Keratinocyte (primary cell): ENCODE measurements at regions not wholly inside any gene's neighbourhood (a gene's known extent, or its start where the extent isn't known, plus 50 kb on each side); places are given as distances from the start of the nearest gene placed in this dataset.

Experiments
- DNase-seq: peaks from one replicate; pipeline ENCODE4 v3.0.0-alpha.2; 2011; ENCODE audit warnings: low read depth, missing footprints, low spot score
- FAIRE-seq: peaks from 2 replicates; lab custom pipeline; 2011; peaks lifted over from hg19 to GRCh38; lab: Jason Lieb, UNC
- H2AFZ ChIP-seq: 2 replicates; pipeline ENCODE4 v1.6.0; 2012; ENCODE audit warnings: low read length, control low read depth, inconsistent platforms; ENCODE audit not compliant: control insufficient read depth
- H3K27ac ChIP-seq: 2 replicates; pipeline ENCODE4 v1.5.1; 2011; ENCODE audit warnings: low read length; ENCODE audit not compliant: control insufficient read depth, insufficient read depth
- H3K27me3 ChIP-seq: 3 replicates; pipeline ENCODE4 v1.6.0; 2011; ENCODE audit warnings: low read length; ENCODE audit not compliant: control insufficient read depth, insufficient read depth; ENCODE audit errors: extremely low read depth
- H3K36me3 ChIP-seq, 2 experiments: 2 replicates in 1 of 2; 3 replicates in 1 of 2; pipeline ENCODE4 v1.5.1; 2011; ENCODE audit warnings: low read length in 2 of 2, mild to moderate bottlenecking in 1 of 2; ENCODE audit not compliant: control insufficient read depth in 2 of 2, insufficient read depth in 2 of 2; ENCODE audit errors: extremely low read depth in 1 of 2
- H3K4me1 ChIP-seq: 3 replicates; pipeline ENCODE4 v1.5.1; 2011; ENCODE audit warnings: low read length; ENCODE audit not compliant: control insufficient read depth, insufficient read depth; ENCODE audit errors: extremely low read depth
- H3K4me2 ChIP-seq: 3 replicates; pipeline ENCODE4 v1.6.0; 2011; ENCODE audit warnings: low read depth, low read length; ENCODE audit not compliant: control insufficient read depth, insufficient read depth; ENCODE audit errors: extremely low read depth
- H3K4me3 ChIP-seq, 3 experiments: fragments of 200-600 bp in 1 of 3; sonication (generic) in 1 of 3; 2 replicates in 2 of 3; 3 replicates in 1 of 3; pipeline ENCODE4 v1.5.1; 2011 to 2016; ENCODE audit warnings: low read length in 3 of 3, mild to moderate bottlenecking in 3 of 3, control low read depth in 2 of 3, inconsistent platforms in 1 of 3, low read depth in 1 of 3, mixed read lengths in 1 of 3, mixed run types in 1 of 3, moderate library complexity in 1 of 3; ENCODE audit not compliant: control insufficient read depth in 2 of 3, insufficient read depth in 2 of 3; ENCODE audit errors: extremely low read depth in 1 of 3
- H3K79me2 ChIP-seq: 2 replicates; pipeline ENCODE4 v1.6.0; 2012; ENCODE audit warnings: low read length; ENCODE audit not compliant: control insufficient read depth, insufficient read depth
- H3K9ac ChIP-seq: 3 replicates; pipeline ENCODE4 v1.6.0; 2011; ENCODE audit warnings: low read length; ENCODE audit not compliant: control insufficient read depth, insufficient read depth; ENCODE audit errors: extremely low read depth
- H3K9me1 ChIP-seq: 3 replicates; pipeline ENCODE4 v1.6.0; 2011; ENCODE audit warnings: low read length; ENCODE audit not compliant: control insufficient read depth, insufficient read depth; ENCODE audit errors: extremely low read depth
- H3K9me3 ChIP-seq: 2 replicates; pipeline ENCODE4 v1.5.1; 2012; ENCODE audit warnings: low read depth, low read length; ENCODE audit not compliant: control insufficient read depth
- H4K20me1 ChIP-seq: 3 replicates; pipeline ENCODE4 v1.6.0; 2011; ENCODE audit warnings: low read length; ENCODE audit not compliant: control insufficient read depth, insufficient read depth; ENCODE audit errors: extremely low read depth
- EZH2 ChIP-seq: IDR thresholded peaks from one replicate; pipeline ENCODE4 v1.6.1; 2012; ENCODE audit warnings: inconsistent platforms, mild to moderate bottlenecking, low read length, moderate library complexity
- dilution Hi-C: fragments of 300-500 bp; cut with MboI; formaldehyde crosslinking; loops from one replicate; pipeline ENCODE4 v1.7.0; 2020; ENCODE audit warnings: low sequenced_read_pairs; ENCODE audit not compliant: extremely low pct_ligation_motif_present
- TF ChIP-seq, protein P1 (sequence below), 3 experiments: IDR thresholded peaks in 1 of 3; conservative IDR thresholded peaks in 1 of 3; optimal IDR thresholded peaks in 1 of 3; 2 replicates in 2 of 3; 3 replicates in 1 of 3; pipeline versions ENCODE3 to v1.5.1; 2011; ENCODE audit warnings: low read length in 3 of 3, mild to moderate bottlenecking in 3 of 3, moderate library complexity in 2 of 3, control low read depth in 1 of 3, inconsistent platforms in 1 of 3; ENCODE audit not compliant: insufficient read depth in 2 of 3; ENCODE audit errors: extremely low read depth in 1 of 3

DNA sequence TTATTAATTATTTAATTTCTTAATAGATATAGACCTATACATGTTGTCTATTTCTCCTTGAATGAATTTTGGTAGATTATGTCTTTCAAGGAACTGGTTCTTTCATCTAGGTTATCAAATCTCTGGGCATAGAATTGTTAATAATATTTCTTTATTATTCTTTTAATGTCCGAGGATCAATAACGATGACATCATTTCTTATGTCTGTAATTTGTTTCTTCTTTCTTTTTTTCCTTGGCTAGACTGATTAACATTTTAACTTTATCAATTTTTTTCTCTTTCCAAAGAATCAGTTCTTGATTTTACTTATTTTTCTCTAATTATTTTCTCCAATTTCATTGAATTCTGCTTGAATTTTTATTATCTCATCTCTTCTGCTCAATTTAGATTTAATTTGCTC lies 156.0 kb downstream of the ISL1 start:
- no peaks in the 10 kb centered on the region for H3K79me2 ChIP-seq
- H3K9me1 ChIP-seq: no peaks in the 10 kb centered on the region
- no peaks in the 10 kb centered on the region for H3K9me3 ChIP-seq
- TF ChIP-seq, protein P1, sequence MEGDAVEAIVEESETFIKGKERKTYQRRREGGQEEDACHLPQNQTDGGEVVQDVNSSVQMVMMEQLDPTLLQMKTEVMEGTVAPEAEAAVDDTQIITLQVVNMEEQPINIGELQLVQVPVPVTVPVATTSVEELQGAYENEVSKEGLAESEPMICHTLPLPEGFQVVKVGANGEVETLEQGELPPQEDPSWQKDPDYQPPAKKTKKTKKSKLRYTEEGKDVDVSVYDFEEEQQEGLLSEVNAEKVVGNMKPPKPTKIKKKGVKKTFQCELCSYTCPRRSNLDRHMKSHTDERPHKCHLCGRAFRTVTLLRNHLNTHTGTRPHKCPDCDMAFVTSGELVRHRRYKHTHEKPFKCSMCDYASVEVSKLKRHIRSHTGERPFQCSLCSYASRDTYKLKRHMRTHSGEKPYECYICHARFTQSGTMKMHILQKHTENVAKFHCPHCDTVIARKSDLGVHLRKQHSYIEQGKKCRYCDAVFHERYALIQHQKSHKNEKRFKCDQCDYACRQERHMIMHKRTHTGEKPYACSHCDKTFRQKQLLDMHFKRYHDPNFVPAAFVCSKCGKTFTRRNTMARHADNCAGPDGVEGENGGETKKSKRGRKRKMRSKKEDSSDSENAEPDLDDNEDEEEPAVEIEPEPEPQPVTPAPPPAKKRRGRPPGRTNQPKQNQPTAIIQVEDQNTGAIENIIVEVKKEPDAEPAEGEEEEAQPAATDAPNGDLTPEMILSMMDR (optimal IDR thresholded peaks at IDR 0.05 in 1 of 3, IDR thresholded peaks at IDR 0.05 in 1 of 3, conservative IDR thresholded peaks at IDR 0.05 in 1 of 3; ENCODE audit: extremely low read depth in 1 of 3, insufficient read depth in 2 of 3, low read length in 3 of 3): no peak
- TF ChIP-seq EZH2: no peak
- H3K4me2 ChIP-seq: no peak overlapping the region
- DNase-seq: no peak
- FAIRE-seq: no peak
- H3K4me1 ChIP-seq: no peaks in the 10 kb centered on the region
- H4K20me1 ChIP-seq: no peaks in the 10 kb centered on the region
- H3K36me3 ChIP-seq: no peaks in the 10 kb centered on the region
- no peak overlapping the region for H3K4me3 ChIP-seq
- dilution Hi-C loops: no loop called here
- no peak overlapping the region for H3K9ac ChIP-seq
- H3K27me3 ChIP-seq: no peaks in the 10 kb centered on the region
- no peak overlapping the region for H2AFZ ChIP-seq
- H3K27ac ChIP-seq: no peak overlapping the region

DNA sequence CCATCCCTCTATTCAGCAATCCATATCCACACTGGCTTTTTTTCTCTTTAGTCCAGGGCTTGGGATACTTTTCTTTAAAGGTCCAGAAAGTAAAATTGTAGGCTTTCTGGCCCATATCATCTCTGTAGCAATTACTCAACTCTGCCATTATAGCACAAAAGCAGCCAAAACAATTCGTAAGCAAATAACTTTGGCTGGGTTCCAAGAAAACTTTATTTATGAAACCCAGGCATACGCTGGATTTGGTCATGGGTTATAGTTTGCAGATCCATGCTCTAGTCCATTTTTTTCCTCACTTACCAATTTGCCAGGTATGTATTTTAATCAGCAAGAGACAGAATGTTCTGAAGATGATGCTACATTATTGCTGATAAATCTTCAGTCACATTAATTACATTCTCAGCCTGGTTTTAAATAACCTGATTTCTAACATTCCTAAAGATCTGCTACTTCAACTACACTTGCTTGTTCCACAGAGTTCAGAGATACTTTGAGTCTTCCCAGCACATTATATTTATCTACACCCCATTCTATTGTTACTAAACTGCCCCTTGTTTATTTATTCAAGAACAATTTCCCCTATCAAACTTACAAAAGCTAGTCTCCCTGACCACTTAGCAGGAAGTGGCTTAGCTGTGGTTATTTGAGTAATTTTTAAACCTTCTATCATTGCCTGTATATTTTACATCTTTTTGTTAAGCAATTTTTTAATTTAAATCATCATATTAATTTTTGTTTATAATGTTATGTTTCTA lies 161.0 kb downstream of the ISL1 start:
- H2AFZ ChIP-seq: no peak overlapping the region
- no peaks in the 10 kb centered on the region for H3K9me3 ChIP-seq
- no peaks in the 10 kb centered on the region for H3K4me1 ChIP-seq
- H3K79me2 ChIP-seq: no peaks in the 10 kb centered on the region
- H3K4me2 ChIP-seq: no peak overlapping the region
- FAIRE-seq (no peak), DNase-seq (no peak)
- no peak overlapping the region for H3K27ac ChIP-seq
- H3K27me3 ChIP-seq: no peaks in the 10 kb centered on the region
- H4K20me1 ChIP-seq: no peaks in the 10 kb centered on the region
- no peak overlapping the region for H3K9ac ChIP-seq
- no peaks in the 10 kb centered on the region for H3K9me1 ChIP-seq
- TF ChIP-seq EZH2: no peak
- TF ChIP-seq, protein P1 (optimal IDR thresholded peaks at IDR 0.05 in 1 of 3, IDR thresholded peaks at IDR 0.05 in 1 of 3, conservative IDR thresholded peaks at IDR 0.05 in 1 of 3; ENCODE audit: extremely low read depth in 1 of 3, insufficient read depth in 2 of 3, low read length in 3 of 3): no peak
- H3K4me3 ChIP-seq: no peak overlapping the region
- dilution Hi-C loops: no loop called here
- no peaks in the 10 kb centered on the region for H3K36me3 ChIP-seq
